ENCODE measurements at regions not wholly inside any gene's neighbourhood (a gene's known extent, or its start where the extent isn't known, plus 50 kb on each side); places are given as distances from the start of the nearest gene placed in this dataset.

GRCh38 chr22:49483281-49483870 is 344.3 kb downstream of the BRD1 start:
- Histone ChIP-seq H3K27me3 (ENCODE audit: control insufficient read depth, low read length) (no peaks in the 10 kb centered on the region), H3K4me3 (ENCODE audit: low read length) (no peak overlapping the region), H3K9me2 (replicated peaks; ENCODE audit: control insufficient read depth, low read length) (no peaks in the 10 kb centered on the region), H3K9me3 (ENCODE audit: control insufficient read depth, insufficient read depth, low read length) (no peaks in the 10 kb centered on the region), H3K4me1 (ENCODE audit: control insufficient read depth, low read length) (no peaks in the 10 kb centered on the region), H3K79me2 (ENCODE audit: control insufficient read depth, low read length) (no peaks in the 10 kb centered on the region), H3K4me2 (ENCODE audit: low read length) (no peak overlapping the region), H3F3A (ENCODE audit: control insufficient read depth, insufficient read depth) (0 out of 2 replicates have a peak, but pooled peaks cover 2% of the 10 kb centered on the region), H4K20me1 (ENCODE audit: control insufficient read depth, insufficient read depth, low read depth, low read length) (no peaks in the 10 kb centered on the region), H3K36me3 (ENCODE audit: control insufficient read depth, low read length) (no peaks in the 10 kb centered on the region), H3K27ac (ENCODE audit: low read depth, low read length) (no peak overlapping the region)
- TF ChIP-seq CTCF (IDR thresholded peaks at IDR 0.05; ENCODE audit: low read depth, low read length, poor library complexity, severe bottlenecking) (no peak), EZH2phosphoT487 (IDR thresholded peaks at IDR 0.05; ENCODE audit: borderline replicate concordance, low read length) (no peak)

- H3K4me1 ChIP-seq (ENCODE audit: control insufficient read depth, low read length) = no peaks in the 10 kb centered on the region
- H3F3A ChIP-seq (ENCODE audit: control insufficient read depth, insufficient read depth) = 0 out of 2 replicates have a peak, but pooled peaks cover 2% of the 10 kb centered on the region
- H3K27me3 ChIP-seq (ENCODE audit: control insufficient read depth, low read length) = no peaks in the 10 kb centered on the region
- no peak overlapping the region for H3K27ac ChIP-seq (ENCODE audit: low read depth, low read length)
- H4K20me1 ChIP-seq (ENCODE audit: control insufficient read depth, insufficient read depth, low read depth, low read length) = no peaks in the 10 kb centered on the region
- H3K9me3 ChIP-seq (ENCODE audit: control insufficient read depth, insufficient read depth, low read length) = no peaks in the 10 kb centered on the region
- TF ChIP-seq EZH2phosphoT487 (IDR thresholded peaks at IDR 0.05; ENCODE audit: borderline replicate concordance, low read length) (no peak), CTCF (IDR thresholded peaks at IDR 0.05; ENCODE audit: low read depth, low read length, poor library complexity, severe bottlenecking) (no peak)
- no peaks in the 10 kb centered on the region for H3K9me2 ChIP-seq (replicated peaks; ENCODE audit: control insufficient read depth, low read length)
- H3K79me2 ChIP-seq (ENCODE audit: control insufficient read depth, low read length) = no peaks in the 10 kb centered on the region
- no peak overlapping the region for H3K4me3 ChIP-seq (ENCODE audit: low read length)
- H3K36me3 ChIP-seq (ENCODE audit: control insufficient read depth, low read length) = no peaks in the 10 kb centered on the region
- H3K4me2 ChIP-seq (ENCODE audit: low read length) = no peak overlapping the region
Observed at GRCh38 chr22:49482811-49483210, 344.9 kb downstream of the BRD1 start.

- Histone ChIP-seq H3K36me3 (ENCODE audit: control insufficient read depth, low read length) (no peaks in the 10 kb centered on the region), H3K9me2 (replicated peaks; ENCODE audit: control insufficient read depth, low read length) (no peaks in the 10 kb centered on the region), H3K4me1 (ENCODE audit: control insufficient read depth, low read length) (no peaks in the 10 kb centered on the region), H3K4me3 (ENCODE audit: low read length) (no peak overlapping the region), H3K27me3 (ENCODE audit: control insufficient read depth, low read length) (no peaks in the 10 kb centered on the region), H4K20me1 (ENCODE audit: control insufficient read depth, insufficient read depth, low read depth, low read length) (no peaks in the 10 kb centered on the region), H3F3A (ENCODE audit: control insufficient read depth, insufficient read depth) (0 out of 2 replicates have a peak, but pooled peaks cover 2% of the 10 kb centered on the region), H3K79me2 (ENCODE audit: control insufficient read depth, low read length) (no peaks in the 10 kb centered on the region), H3K27ac (ENCODE audit: low read depth, low read length) (no peak overlapping the region), H3K9me3 (ENCODE audit: control insufficient read depth, insufficient read depth, low read length) (no peaks in the 10 kb centered on the region; the same call in 1 of the 2 replicates), H3K4me2 (ENCODE audit: low read length) (no peak overlapping the region)
- TF ChIP-seq CTCF (IDR thresholded peaks at IDR 0.05; ENCODE audit: low read depth, low read length, poor library complexity, severe bottlenecking) (no peak), EZH2phosphoT487 (IDR thresholded peaks at IDR 0.05; ENCODE audit: borderline replicate concordance, low read length) (no peak)
Observed at GRCh38 chr22:49481659-49482399, 345.8 kb downstream of the BRD1 start.
